ENCODE measurements at regions not wholly inside any gene's neighbourhood (a gene's known extent, or its start where the extent isn't known, plus 50 kb on each side); places are given as distances from the start of the nearest gene placed in this dataset.

- TF ChIP-seq CTCF (conservative IDR thresholded peaks at IDR 0.05): no peak
- H3K27ac ChIP-seq: no peak overlapping the region
Observed at GRCh38 chr14:66341239-66341638, 144.9 kb upstream of the CCDC196 start.

GRCh38 chr14:66345986-66346385 is 140.2 kb upstream of the CCDC196 start:
- H3K27ac ChIP-seq: no peak overlapping the region
- TF ChIP-seq CTCF (conservative IDR thresholded peaks at IDR 0.05): no peak

GRCh38 chr14:66351310-66351709 is 134.9 kb upstream of the CCDC196 start:
- no peak overlapping the region for H3K27ac ChIP-seq
- TF ChIP-seq CTCF (conservative IDR thresholded peaks at IDR 0.05): no peak

GRCh38 chr14:66359500-66359899 is 126.7 kb upstream of the CCDC196 start:
- peak; percentile 69 for TF ChIP-seq CTCF (conservative IDR thresholded peaks at IDR 0.05)
- no peak overlapping the region for H3K27ac ChIP-seq

- H3K27ac ChIP-seq: peak overlapping the region; percentile 34
Observed at GRCh38 chr14:66360366-66360926, 125.7 kb upstream of the CCDC196 start.

GRCh38 chr14:66361013-66361412 is 125.2 kb upstream of the CCDC196 start:
- H3K27ac ChIP-seq: peak overlapping the region; percentile 34

More at GRCh38 chr14:66360366-66360926, 125.7 kb upstream of the CCDC196 start:
- no peak for TF ChIP-seq CTCF (conservative IDR thresholded peaks at IDR 0.05)

GRCh38 chr14:66365388-66365787 is 120.8 kb upstream of the CCDC196 start:
- no peak overlapping the region for H3K27ac ChIP-seq
- TF ChIP-seq CTCF (conservative IDR thresholded peaks at IDR 0.05): no peak

More at GRCh38 chr14:66361013-66361412, 125.2 kb upstream of the CCDC196 start:
- no peak for TF ChIP-seq CTCF (conservative IDR thresholded peaks at IDR 0.05)
